NCI-H2196 (cell line): ENCODE measurements at regions not wholly inside any gene's neighbourhood (a gene's known extent, or its start where the extent isn't known, plus 50 kb on each side); places are given as distances from the start of the nearest gene placed in this dataset.
"Not testable (repeated sequence)": the region's sequence is repeated elsewhere in the genome, so short reads cannot be mapped to it uniquely, and the experiment has no call there.

Experiments
- DNase-seq: peaks from one replicate; lab custom pipeline; 2025; ENCODE audit not compliant: unreplicated experiment; lab: John Stamatoyannopoulos, UW

DNA sequence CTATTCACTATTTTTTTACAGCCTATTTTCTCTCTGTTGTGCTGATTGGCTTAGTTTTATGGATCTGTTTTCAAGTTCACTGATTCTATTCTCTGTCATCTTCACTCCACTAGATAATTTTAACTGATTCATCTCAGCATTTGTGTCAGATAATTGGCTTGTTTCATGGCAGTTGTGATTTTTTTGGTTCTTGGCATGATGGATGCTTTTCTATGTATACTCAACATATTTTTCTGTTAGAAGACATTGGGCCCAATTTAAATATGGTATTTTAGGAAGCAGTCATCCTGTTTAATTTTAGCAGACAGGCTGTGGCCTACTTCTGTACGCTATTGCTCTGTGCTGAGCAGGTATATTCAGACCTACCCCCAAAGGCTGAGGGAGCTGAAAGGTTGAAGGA lies 1865.3 kb upstream of the ACO1 start:
- DNase-seq, result no peak

DNA sequence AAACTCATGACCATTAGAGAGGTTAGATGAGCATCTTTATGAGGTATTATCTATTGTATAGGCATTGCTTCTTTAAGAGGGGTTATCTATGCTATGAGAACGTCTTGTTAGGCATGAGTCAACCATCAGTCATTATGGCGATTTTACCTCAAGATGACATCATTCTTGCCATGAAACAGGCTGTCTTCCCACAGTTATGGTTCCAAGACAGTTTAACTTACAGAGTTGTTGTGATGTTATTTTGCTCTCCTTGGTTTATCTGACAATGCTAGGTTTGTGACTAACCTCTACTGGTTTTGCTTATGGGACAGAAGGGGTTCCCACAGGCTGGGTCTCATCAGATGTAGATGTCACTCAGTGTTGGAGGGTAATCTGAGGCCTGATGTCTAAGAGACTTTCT lies 1864.7 kb upstream of the ACO1 start:
- no peak for DNase-seq

DNA sequence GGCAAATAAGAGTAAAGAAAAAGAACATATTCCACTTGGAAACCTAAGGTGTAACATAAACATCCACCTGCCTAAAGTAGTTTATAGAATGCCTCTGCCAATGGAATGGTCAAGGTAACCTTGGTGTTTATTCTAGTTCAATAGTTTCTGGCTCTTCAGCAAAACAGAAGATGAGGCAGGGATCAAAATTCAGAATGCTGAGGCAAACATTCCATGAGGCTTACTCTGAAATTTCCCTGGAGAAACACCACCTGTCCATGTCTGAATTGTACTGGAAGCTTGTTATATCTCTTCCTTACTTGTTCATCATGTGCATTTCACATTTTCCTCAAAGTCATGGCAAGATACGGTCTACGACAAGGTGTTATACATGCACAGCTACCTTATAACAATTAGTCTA lies 1862.4 kb upstream of the ACO1 start:
- DNase-seq, result no peak

GRCh38 chr9:30522486-30522885 lies 1862.0 kb upstream of the ACO1 start:
- DNase-seq, result no peak

- DNase-seq, result no peak
Observed at GRCh38 chr9:30524311-30524710, 1860.1 kb upstream of the ACO1 start.

- DNase-seq, result no peak
Observed at GRCh38 chr9:30534455-30534854, 1850.0 kb upstream of the ACO1 start.

GRCh38 chr9:30534896-30535295 lies 1849.5 kb upstream of the ACO1 start:
- DNase-seq, result no peak

GRCh38 chr9:30536494-30536893 lies 1847.9 kb upstream of the ACO1 start:
- no peak for DNase-seq

- DNase-seq, result not testable (repeated sequence)
Observed at GRCh38 chr9:30539696-30540095, 1844.7 kb upstream of the ACO1 start.

- no peak for DNase-seq
Observed at GRCh38 chr9:30574355-30575151, 1809.9 kb upstream of the ACO1 start.

- DNase-seq, result no peak
Observed at GRCh38 chr9:30575218-30575617, 1809.2 kb upstream of the ACO1 start.

GRCh38 chr9:30575691-30576090 lies 1808.8 kb upstream of the ACO1 start:
- DNase-seq, result no peak

DNA sequence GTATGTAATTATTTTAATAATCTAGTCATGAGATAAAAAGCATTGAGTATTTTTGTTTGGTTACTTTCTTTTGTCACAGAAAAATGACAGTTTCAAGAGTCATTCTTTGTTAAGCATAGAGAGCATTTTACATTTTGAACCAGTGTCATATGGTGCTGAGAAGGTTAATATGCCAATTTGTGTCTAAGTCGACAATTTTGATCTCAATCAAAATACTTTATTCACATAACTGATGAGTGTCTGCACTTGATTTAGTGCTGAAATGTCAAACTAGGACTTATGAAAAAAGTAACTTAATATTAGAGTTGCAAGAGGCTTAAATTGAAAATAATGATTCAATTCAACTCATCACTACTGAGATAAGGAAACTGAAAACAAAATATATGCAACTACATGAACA lies 1804.6 kb upstream of the ACO1 start:
- DNase-seq, result no peak

GRCh38 chr9:30582240-30582639 lies 1802.2 kb upstream of the ACO1 start:
- no peak for DNase-seq

- no peak for DNase-seq
Observed at GRCh38 chr9:30584559-30584958, 1799.9 kb upstream of the ACO1 start.

- no peak for DNase-seq
Observed at GRCh38 chr9:30591461-30591860, 1793.0 kb upstream of the ACO1 start.

- DNase-seq, result no peak
Observed at GRCh38 chr9:30597608-30598007, 1786.8 kb upstream of the ACO1 start.

GRCh38 chr9:30605936-30606335 lies 1778.5 kb upstream of the ACO1 start:
- no peak for DNase-seq

DNA sequence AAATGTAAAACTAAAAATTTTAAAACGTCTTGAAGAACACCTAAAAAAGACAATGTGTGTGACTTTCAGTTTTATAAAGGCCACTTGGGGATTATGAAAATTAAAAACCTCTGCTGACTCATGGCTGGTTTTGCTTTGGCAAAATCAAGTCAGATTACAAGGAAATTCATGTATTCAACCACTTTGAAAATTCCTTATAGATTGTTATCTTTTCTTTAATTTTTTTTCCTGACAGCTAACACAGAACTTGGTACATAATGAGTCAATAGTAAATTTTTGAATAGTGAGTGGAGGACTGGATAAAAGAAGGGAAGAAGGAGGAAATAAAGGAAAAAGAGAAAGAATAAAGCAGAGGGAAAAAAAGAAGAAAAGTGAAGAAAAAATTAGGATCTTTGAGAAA lies 1774.7 kb upstream of the ACO1 start:
- DNase-seq, result no peak

DNA sequence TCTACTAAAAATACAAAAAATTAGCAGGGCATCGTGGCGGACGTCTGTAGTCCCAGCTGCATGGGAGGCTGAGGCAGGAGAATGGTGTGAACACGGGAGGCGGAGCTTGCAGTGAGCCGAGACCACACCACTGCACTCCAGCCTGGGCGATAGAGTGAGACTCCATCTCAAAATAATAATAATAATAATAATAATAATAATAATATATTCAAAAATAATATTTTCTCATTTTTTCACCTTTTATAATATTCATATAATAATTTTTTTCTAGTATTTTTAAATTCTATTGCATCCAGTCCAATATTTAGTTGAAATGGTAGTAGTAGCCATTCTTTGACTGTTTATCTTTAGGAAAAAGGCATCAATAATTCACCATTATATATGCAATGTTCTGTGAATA lies 1767.7 kb upstream of the ACO1 start:
- not testable (repeated sequence) for DNase-seq

DNA sequence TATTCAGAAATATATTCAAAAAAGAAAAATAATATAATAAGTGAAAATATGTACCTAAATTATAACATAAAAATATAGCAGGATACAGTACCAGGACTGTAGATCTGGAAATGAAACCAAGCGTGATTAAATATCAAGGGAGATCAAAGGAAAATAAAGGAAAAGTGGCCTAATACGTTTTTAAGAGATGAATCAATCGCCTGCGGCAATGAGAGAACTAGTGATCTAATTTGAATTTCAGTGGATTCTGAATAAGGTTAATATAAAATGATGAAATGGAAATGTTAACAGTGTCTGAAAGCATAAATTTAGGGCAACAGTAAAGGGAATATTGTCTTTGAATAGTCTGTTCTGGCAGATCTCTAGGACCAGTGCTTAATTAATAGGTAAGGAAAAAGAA lies 1761.9 kb upstream of the ACO1 start:
- no peak for DNase-seq

DNA sequence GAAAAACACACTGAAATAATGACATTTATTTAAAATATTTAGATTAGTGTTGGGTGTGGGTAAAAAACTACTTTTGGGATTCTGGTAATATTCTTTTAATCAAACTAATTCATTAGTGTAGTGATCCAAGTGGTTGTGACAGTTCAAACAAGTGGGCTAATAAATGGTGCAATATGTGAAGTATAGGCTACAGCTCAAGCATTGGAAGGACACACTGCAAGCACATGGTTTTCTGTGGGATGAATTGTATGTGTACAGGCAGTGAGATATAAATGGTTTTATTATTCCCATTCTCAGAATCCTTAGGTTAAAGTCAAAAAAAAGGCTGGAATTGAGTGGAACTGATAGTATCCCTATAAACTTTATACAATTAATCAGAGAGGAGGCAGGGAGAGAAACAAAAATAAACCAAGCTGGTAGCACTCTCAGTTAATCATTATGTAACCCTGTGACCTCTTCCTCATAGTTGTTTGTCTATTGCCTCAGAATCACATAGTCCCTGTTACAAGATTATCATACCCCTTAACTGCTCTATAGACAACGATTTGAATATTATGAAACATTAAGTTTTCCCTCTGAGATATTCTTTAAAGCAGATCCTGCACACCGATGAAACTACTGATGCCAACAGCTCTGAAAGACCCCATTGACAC lies 1755.4 kb upstream of the ACO1 start:
- no peak for DNase-seq

GRCh38 chr9:30630459-30630858 lies 1754.0 kb upstream of the ACO1 start:
- no peak for DNase-seq
